SIG-M5 treated with dmso at 0.1 percent for 504 hours (cell line): ENCODE measurements at regions not wholly inside any gene's neighbourhood (a gene's known extent, or its start where the extent isn't known, plus 50 kb on each side); places are given as distances from the start of the nearest gene placed in this dataset.

Experiments
- DNase-seq: peaks from one replicate; lab custom pipeline; 2025; ENCODE audit not compliant: unreplicated experiment; lab: John Stamatoyannopoulos, UW

GRCh38 chr2:13067508-13067907 lies 350.8 kb downstream of the TRIB2 start:
- DNase-seq: no peak

GRCh38 chr2:13089971-13090370 lies 373.2 kb downstream of the TRIB2 start:
- no peak for DNase-seq

- DNase-seq: no peak
Measured at GRCh38 chr2:13091455-13091854, 374.7 kb downstream of the TRIB2 start.

GRCh38 chr2:13091861-13092378 lies 375.2 kb downstream of the TRIB2 start:
- no peak for DNase-seq

- no peak for DNase-seq
Measured at GRCh38 chr2:13093416-13093991, 376.8 kb downstream of the TRIB2 start.

- no peak for DNase-seq
Measured at GRCh38 chr2:13102397-13103063, 385.8 kb downstream of the TRIB2 start.

- no peak for DNase-seq
Measured at GRCh38 chr2:13103151-13103550, 386.4 kb downstream of the TRIB2 start.

- DNase-seq: no peak
Measured at GRCh38 chr2:13103778-13104493, 387.2 kb downstream of the TRIB2 start.

- no peak for DNase-seq
Measured at GRCh38 chr2:13104723-13105122, 388.0 kb downstream of the TRIB2 start.

GRCh38 chr2:13106302-13106701 lies 389.6 kb downstream of the TRIB2 start:
- no peak for DNase-seq

GRCh38 chr2:13109516-13109915 lies 392.8 kb downstream of the TRIB2 start:
- no peak for DNase-seq

- DNase-seq: no peak
Measured at GRCh38 chr2:13110825-13111224, 394.1 kb downstream of the TRIB2 start.

- DNase-seq: no peak
Measured at GRCh38 chr2:13113002-13113401, 396.3 kb downstream of the TRIB2 start.

- no peak for DNase-seq
Measured at GRCh38 chr2:13114391-13114790, 397.7 kb downstream of the TRIB2 start.

GRCh38 chr2:13115643-13116042 lies 398.9 kb downstream of the TRIB2 start:
- DNase-seq: no peak

- DNase-seq: no peak
Measured at GRCh38 chr2:13121096-13121495, 404.4 kb downstream of the TRIB2 start.

GRCh38 chr2:13128139-13128538 lies 411.4 kb downstream of the TRIB2 start:
- no peak for DNase-seq

- no peak for DNase-seq
Measured at GRCh38 chr2:13135369-13135768, 418.6 kb downstream of the TRIB2 start.

GRCh38 chr2:13135856-13136255 lies 419.1 kb downstream of the TRIB2 start:
- no peak for DNase-seq

- DNase-seq: no peak
Measured at GRCh38 chr2:13137679-13138078, 420.9 kb downstream of the TRIB2 start.

- no peak for DNase-seq
Measured at GRCh38 chr2:13141315-13141714, 424.6 kb downstream of the TRIB2 start.

GRCh38 chr2:13143451-13143850 lies 426.7 kb downstream of the TRIB2 start:
- no peak for DNase-seq
